Caco-2 (cell line): ENCODE measurements at regions not wholly inside any gene's neighbourhood (a gene's known extent, or its start where the extent isn't known, plus 50 kb on each side); places are given as distances from the start of the nearest gene placed in this dataset.

Experiments
- BruUV-seq: library from RNA; stranded (reverse); fragments of 400-500 nt; replicated peaks from 2 replicates; lab custom pipeline; 2021; lab: Mats Ljungman, UMichigan
- CTCF ChIA-PET: fragments of 300-600 bp; sonication (Branson Sonifier 250); formaldehyde crosslinking; loops from one replicate; lab custom pipeline; 2022; ENCODE audit warnings: antibody characterized with exemption; lab: Charles Lee
- POLR2A ChIA-PET: fragments of 300-600 bp; sonication (Branson Sonifier 250); formaldehyde crosslinking; loops from one replicate; lab custom pipeline; 2022; ENCODE audit warnings: antibody characterized with exemption; lab: Charles Lee
- DNase-seq, 2 experiments: peaks; one replicate each; pipeline versions ENCODE4 v3.0.0 to v3.0.0-alpha.2; 2020 to 2022
- H3K27me3 ChIP-seq: replicated peaks from 2 replicates; pipeline ENCODE4 v1.6.0; 2011; ENCODE audit warnings: low read length; ENCODE audit not compliant: control insufficient read depth, insufficient read depth
- H3K36me3 ChIP-seq: 2 replicates; pipeline ENCODE4 v1.5.1; 2011; ENCODE audit warnings: low read length; ENCODE audit not compliant: control insufficient read depth, insufficient read depth
- H3K4me1 ChIP-seq: fragments of 250-450 bp; sonication (Bioruptor Pico); 2 replicates; pipeline ENCODE4 v1.5.1; 2020; ENCODE audit warnings: mild to moderate bottlenecking
- H3K4me3 ChIP-seq: 2 replicates; pipeline ENCODE4 v1.5.1; 2011; ENCODE audit warnings: low read depth, mild to moderate bottlenecking, control low read depth, low read length
- H3K9me3 ChIP-seq: fragments of 250-450 bp; sonication (Bioruptor Pico); 2 replicates; pipeline ENCODE4 v1.5.1; 2020; ENCODE audit warnings: mild to moderate bottlenecking, moderate library complexity
- H3K27ac Mint-ChIP-seq: one replicate; pipeline ENCODE4 v1.8.0; 2022; ENCODE audit warnings: mixed read lengths; ENCODE audit not compliant: unreplicated experiment
- H3K27me3 Mint-ChIP-seq: one replicate; pipeline ENCODE4 v1.8.0; 2022; ENCODE audit warnings: mixed read lengths; ENCODE audit not compliant: insufficient read depth, unreplicated experiment
- H3K36me3 Mint-ChIP-seq: one replicate; pipeline ENCODE4 v1.8.0; 2022; ENCODE audit warnings: mild to moderate bottlenecking, mixed read lengths; ENCODE audit not compliant: insufficient read depth, unreplicated experiment
- H3K4me1 Mint-ChIP-seq: one replicate; pipeline ENCODE4 v1.8.0; 2022; ENCODE audit warnings: low read depth, mixed read lengths; ENCODE audit not compliant: unreplicated experiment
- H3K4me3 Mint-ChIP-seq: one replicate; pipeline ENCODE4 v1.8.0; 2022; ENCODE audit warnings: mild to moderate bottlenecking, moderate library complexity, mixed read lengths; ENCODE audit not compliant: unreplicated experiment
- H3K9me3 Mint-ChIP-seq: one replicate; pipeline ENCODE4 v1.8.0; 2022; ENCODE audit warnings: mixed read lengths; ENCODE audit not compliant: unreplicated experiment
- intact Hi-C: fragments of 100-400 bp; cut with micrococcal nuclease; formaldehyde crosslinking; loops from one replicate; pipeline ENCODE4 v1.10.0; 2022; ENCODE audit not compliant: unreplicated experiment
- TF ChIP-seq, protein P1 (sequence below), 2 experiments: fragments of 200-600 bp in 1 of 2; IDR thresholded peaks; 1 replicate in 1 of 2; 2 replicates in 1 of 2; pipeline versions ENCODE4 v1.5.1 to v1.8.0; 2011 to 2022; ENCODE audit warnings: antibody characterized with exemption in 1 of 2, control low read depth in 1 of 2, inconsistent platforms in 1 of 2, low read depth in 1 of 2, low read length in 1 of 2, mild to moderate bottlenecking in 1 of 2, moderate library complexity in 1 of 2; ENCODE audit not compliant: insufficient read depth in 1 of 2, severe bottlenecking in 1 of 2, unreplicated experiment in 1 of 2

DNA sequence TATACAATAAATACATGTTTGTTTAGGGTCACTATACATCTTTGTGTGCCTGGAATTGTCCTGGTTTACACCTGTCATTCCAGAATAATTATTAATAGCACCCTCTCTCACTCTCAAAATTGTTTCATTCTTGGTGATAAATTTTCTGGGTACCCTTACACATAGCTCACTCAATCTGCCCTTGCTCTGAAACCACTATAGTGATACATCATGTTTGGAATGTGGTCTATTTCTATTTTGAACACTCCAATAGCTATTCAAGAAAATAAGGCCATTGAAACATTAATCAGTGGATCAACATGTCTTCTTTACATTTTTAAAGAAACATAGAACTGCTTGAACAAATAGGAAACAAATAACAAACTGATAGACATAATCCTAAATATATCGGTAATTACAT lies 158.7 kb downstream of the ARRDC3 start:
- Histone ChIP-seq H3K4me3 (no peak overlapping the region), H3K9me3 (no peaks in the 10 kb centered on the region; the same call in 1 of the 2 replicates), H3K36me3 (no peaks in the 10 kb centered on the region), H3K4me1 (peaks cover 26% of the 10 kb centered on the region), H3K27me3 (no peaks in the 10 kb centered on the region)
- CTCF ChIA-PET: interaction anchor here (1.1 kb wide), 1 partner anchor 160 kb away, joined by 4 read pairs; no protein-coding TSS in a partner anchor
- intact Hi-C loops: no loop called here
- no peaks in the 10 kb centered on the region for H3K27me3 Mint-ChIP-seq
- no TSS peak for BruUV-seq
- H3K27ac Mint-ChIP-seq: no peak overlapping the region
- POLR2A ChIA-PET: no interaction called here
- DNase-seq: no peak
- peaks cover 8% of the 10 kb centered on the region for H3K36me3 Mint-ChIP-seq
- TF ChIP-seq, protein P1, sequence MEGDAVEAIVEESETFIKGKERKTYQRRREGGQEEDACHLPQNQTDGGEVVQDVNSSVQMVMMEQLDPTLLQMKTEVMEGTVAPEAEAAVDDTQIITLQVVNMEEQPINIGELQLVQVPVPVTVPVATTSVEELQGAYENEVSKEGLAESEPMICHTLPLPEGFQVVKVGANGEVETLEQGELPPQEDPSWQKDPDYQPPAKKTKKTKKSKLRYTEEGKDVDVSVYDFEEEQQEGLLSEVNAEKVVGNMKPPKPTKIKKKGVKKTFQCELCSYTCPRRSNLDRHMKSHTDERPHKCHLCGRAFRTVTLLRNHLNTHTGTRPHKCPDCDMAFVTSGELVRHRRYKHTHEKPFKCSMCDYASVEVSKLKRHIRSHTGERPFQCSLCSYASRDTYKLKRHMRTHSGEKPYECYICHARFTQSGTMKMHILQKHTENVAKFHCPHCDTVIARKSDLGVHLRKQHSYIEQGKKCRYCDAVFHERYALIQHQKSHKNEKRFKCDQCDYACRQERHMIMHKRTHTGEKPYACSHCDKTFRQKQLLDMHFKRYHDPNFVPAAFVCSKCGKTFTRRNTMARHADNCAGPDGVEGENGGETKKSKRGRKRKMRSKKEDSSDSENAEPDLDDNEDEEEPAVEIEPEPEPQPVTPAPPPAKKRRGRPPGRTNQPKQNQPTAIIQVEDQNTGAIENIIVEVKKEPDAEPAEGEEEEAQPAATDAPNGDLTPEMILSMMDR (IDR thresholded peaks at IDR 0.05; ENCODE audit: insufficient read depth in 1 of 2, low read depth in 1 of 2, low read length in 1 of 2, severe bottlenecking in 1 of 2, unreplicated experiment in 1 of 2): no peak
- H3K4me1 Mint-ChIP-seq: peaks cover 25% of the 10 kb centered on the region
- H3K4me3 Mint-ChIP-seq: no peak overlapping the region
- H3K9me3 Mint-ChIP-seq: peaks cover 26% of the 10 kb centered on the region

DNA sequence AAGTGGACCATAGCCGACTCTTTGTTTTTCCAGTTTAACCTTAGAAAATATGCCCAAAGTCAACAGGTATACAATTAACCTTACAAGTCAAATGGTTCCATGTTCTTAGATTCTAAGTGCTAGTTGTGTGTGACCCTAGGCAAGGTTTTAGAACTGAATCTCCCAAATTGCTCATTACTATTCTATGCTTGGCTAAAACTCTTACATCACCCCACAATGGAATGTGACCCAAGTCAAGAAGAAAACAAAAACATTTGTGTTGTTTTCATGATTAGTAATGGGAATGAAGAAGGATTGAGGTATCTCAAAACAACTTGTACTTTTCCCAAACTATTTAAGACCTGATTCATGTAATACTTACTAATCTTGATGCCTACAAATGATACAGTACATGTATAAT lies 159.2 kb downstream of the ARRDC3 start:
- H3K4me3 Mint-ChIP-seq: no peak overlapping the region
- peaks cover 13% of the 10 kb centered on the region for H3K36me3 Mint-ChIP-seq
- no peak overlapping the region for H3K27ac Mint-ChIP-seq
- Histone ChIP-seq H3K9me3 (no peaks in the 10 kb centered on the region; the same call in 1 of the 2 replicates), H3K4me1 (peaks cover 26% of the 10 kb centered on the region), H3K27me3 (no peaks in the 10 kb centered on the region), H3K36me3 (no peaks in the 10 kb centered on the region), H3K4me3 (no peak overlapping the region)
- no peak for DNase-seq
- ChIA-PET POLR2A (no interaction called here), CTCF (interaction anchor here (1.1 to 1.2 kb wide), 2 partner anchors 161 to 196 kb away, joined by 4 to 7 read pairs; no protein-coding TSS in a partner anchor)
- TF ChIP-seq, protein P1 (IDR thresholded peaks at IDR 0.05; ENCODE audit: insufficient read depth in 1 of 2, low read depth in 1 of 2, low read length in 1 of 2, severe bottlenecking in 1 of 2, unreplicated experiment in 1 of 2): no peak
- intact Hi-C loops: no loop called here
- peaks cover 20% of the 10 kb centered on the region for H3K9me3 Mint-ChIP-seq
- H3K4me1 Mint-ChIP-seq: peaks cover 26% of the 10 kb centered on the region
- H3K27me3 Mint-ChIP-seq: no peaks in the 10 kb centered on the region
- no TSS peak for BruUV-seq

DNA sequence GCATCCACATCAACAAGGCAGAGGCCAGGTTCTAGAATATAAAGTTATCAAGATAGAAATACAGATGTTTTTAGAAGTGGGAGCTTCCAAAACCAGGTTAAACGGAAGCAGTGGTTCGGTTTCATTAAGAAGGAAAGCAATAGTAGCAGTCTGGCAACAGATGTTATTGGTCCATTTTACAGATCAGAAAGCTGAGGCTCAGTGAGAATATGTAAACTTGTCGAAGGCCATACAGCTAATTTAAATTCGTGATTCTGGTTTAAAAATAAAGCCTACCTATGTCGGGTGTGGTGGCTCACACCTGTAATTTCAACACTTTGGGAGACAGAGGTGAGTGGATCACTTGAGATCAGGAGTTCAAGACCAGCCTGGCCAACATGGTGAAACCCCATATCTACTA lies 160.6 kb downstream of the ARRDC3 start:
- CTCF ChIA-PET: interaction anchor here (0.7 to 1.2 kb wide), 3 partner anchors 159 to 197 kb away, joined by 5 to 7 read pairs (median 6); partner anchors contain the start of gene ARRDC3

More for the DNA sequence above, 160.6 kb downstream of the ARRDC3 start:
- peak overlapping the region; percentile 56 for H3K27ac Mint-ChIP-seq
- Histone ChIP-seq H3K4me3 (no peak overlapping the region), H3K27me3 (no peaks in the 10 kb centered on the region), H3K9me3 (no peaks in the 10 kb centered on the region), H3K36me3 (no peaks in the 10 kb centered on the region), H3K4me1 (peaks cover 36% of the 10 kb centered on the region)
- H3K36me3 Mint-ChIP-seq: peaks cover 13% of the 10 kb centered on the region
- POLR2A ChIA-PET: interaction anchor here (0.6 kb wide), 1 partner anchor 60 kb away, joined by 3 read pairs; no protein-coding TSS in a partner anchor
- BruUV-seq: no TSS peak
- peaks cover 35% of the 10 kb centered on the region for H3K4me1 Mint-ChIP-seq
- no peaks in the 10 kb centered on the region for H3K27me3 Mint-ChIP-seq
- peaks cover 19% of the 10 kb centered on the region for H3K9me3 Mint-ChIP-seq
- no peak overlapping the region for H3K4me3 Mint-ChIP-seq
- TF ChIP-seq, protein P1 (IDR thresholded peaks at IDR 0.05; ENCODE audit: insufficient read depth in 1 of 2, low read depth in 1 of 2, low read length in 1 of 2, severe bottlenecking in 1 of 2, unreplicated experiment in 1 of 2): no peak
- intact Hi-C loops: no loop called here
- no peak for DNase-seq
